OCI-LY3 (cell line): ENCODE measurements at regions not wholly inside any gene's neighbourhood (a gene's known extent, or its start where the extent isn't known, plus 50 kb on each side); places are given as distances from the start of the nearest gene placed in this dataset.

ENCODE experiments used
- EZH2phosphoT487 ChIP-seq: fragments of 200-600 bp; shearing (Covaris generic); IDR thresholded peaks from 2 replicates; pipeline ENCODE4 v1.6.1; 2018; ENCODE audit warnings: antibody characterized with exemption, mixed run types, low read depth
- TF ChIP-seq, protein P1 (sequence below): fragments of 200-600, 300-600 bp; sonication (generic); IDR thresholded peaks from 2 replicates; pipeline ENCODE4 v1.5.1; 2014; ENCODE audit warnings: antibody characterized with exemption, low read length, low read depth

DNA sequence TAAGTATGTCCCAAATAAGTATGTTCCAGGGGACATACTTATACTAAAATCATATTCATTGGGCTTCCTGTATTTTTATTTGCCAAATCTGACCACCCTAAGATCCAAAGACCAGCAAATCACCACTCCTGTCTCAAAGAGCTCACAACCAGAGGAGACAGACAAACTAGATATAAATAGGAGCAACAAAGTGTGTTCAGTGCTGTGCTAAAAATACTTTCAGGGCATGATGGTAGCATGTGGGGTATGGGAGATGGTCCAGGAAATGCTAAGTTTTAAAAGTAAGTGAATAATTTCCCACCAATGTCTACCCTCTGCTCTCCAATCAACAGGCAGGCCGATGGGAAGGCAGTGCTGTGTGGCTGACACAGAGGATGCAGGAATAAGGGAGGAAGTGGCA, 87.1 kb downstream of the C1QL2 start:
- TF ChIP-seq, protein P1, sequence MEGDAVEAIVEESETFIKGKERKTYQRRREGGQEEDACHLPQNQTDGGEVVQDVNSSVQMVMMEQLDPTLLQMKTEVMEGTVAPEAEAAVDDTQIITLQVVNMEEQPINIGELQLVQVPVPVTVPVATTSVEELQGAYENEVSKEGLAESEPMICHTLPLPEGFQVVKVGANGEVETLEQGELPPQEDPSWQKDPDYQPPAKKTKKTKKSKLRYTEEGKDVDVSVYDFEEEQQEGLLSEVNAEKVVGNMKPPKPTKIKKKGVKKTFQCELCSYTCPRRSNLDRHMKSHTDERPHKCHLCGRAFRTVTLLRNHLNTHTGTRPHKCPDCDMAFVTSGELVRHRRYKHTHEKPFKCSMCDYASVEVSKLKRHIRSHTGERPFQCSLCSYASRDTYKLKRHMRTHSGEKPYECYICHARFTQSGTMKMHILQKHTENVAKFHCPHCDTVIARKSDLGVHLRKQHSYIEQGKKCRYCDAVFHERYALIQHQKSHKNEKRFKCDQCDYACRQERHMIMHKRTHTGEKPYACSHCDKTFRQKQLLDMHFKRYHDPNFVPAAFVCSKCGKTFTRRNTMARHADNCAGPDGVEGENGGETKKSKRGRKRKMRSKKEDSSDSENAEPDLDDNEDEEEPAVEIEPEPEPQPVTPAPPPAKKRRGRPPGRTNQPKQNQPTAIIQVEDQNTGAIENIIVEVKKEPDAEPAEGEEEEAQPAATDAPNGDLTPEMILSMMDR = no peak
- TF ChIP-seq EZH2phosphoT487 = no peak
